GM21526 (cell line): ENCODE measurements at regions not wholly inside any gene's neighbourhood (a gene's known extent, or its start where the extent isn't known, plus 50 kb on each side); places are given as distances from the start of the nearest gene placed in this dataset.

Source experiments
- ATAC-seq: cut with Tn5 transposase; IDR thresholded peaks from one replicate; pipeline ENCODE4 v1.9.1; 2021; ENCODE audit warnings: moderate library complexity; ENCODE audit not compliant: unreplicated experiment, low FRiP score

DNA sequence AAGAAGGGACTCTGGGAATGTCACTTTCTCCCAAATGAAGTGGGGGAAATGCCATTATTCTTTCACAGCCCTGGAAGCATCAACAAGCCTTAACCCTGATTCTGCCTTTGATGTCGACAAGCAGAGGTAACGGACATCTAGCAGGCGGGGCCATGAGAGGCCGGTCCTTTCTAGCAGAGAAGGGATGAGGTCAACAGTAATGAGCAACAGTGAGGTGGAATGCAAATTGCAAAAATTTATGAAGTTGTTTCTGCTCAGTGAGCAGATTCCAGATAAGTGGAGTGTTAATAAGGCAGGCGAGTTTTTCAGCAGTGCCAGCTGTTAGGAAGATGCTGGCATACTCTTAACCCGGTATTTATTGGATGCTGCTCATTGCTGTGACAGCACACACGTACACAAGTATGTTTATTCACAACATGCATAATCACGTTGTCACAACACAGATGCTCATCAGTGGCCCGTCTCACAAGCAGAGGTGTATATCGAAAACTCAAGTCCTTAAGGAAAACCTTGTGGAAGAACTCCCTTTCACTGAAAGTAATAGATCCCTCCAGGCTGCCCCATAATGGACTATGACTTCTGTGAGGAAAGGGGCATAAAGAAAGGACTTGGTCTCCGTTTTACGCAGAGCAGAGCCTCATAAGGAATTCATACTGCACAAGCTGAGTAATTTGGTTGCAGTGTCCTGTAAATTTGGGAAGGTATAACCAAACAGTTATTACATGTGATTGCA, 329.0 kb downstream of the IGSF11 start:
- ATAC-seq = no peak

DNA sequence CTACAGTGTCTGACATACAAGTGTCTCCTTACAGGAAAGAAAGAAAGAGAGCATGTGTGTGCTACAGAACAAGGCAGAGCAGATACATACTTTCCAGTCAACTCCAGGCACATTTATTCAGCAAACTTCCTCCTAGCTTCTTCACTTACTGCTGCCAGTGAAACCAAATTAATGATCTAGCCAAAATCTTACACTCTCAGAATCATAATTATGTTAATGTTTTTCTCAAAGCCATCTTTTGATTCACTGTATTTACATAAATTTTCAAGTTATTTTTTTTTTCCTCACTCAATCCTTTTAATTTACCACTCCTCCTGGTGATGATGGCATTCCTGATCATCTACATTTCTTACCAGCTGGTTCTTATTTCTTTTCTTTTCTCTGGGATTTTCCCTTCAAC, 326.7 kb downstream of the IGSF11 start:
- no peak for ATAC-seq

DNA sequence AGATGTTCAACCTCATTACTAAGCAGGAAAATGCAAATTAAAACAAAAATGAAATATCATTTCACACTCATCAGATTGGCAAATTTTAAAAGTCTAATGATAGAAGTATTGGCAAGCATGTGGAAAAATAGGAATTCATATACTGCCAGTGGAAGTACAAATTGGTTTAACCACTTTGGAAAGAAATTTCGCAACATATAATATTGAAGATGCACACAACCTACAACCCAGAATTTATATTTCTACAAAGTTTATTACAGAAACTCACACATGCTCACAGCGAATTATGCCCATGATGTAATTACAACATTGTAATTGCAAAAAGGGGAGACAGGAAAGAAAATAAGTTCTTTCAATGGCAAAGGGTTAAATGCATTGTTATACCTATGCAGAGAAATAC, 324.1 kb downstream of the IGSF11 start:
- no peak for ATAC-seq

DNA sequence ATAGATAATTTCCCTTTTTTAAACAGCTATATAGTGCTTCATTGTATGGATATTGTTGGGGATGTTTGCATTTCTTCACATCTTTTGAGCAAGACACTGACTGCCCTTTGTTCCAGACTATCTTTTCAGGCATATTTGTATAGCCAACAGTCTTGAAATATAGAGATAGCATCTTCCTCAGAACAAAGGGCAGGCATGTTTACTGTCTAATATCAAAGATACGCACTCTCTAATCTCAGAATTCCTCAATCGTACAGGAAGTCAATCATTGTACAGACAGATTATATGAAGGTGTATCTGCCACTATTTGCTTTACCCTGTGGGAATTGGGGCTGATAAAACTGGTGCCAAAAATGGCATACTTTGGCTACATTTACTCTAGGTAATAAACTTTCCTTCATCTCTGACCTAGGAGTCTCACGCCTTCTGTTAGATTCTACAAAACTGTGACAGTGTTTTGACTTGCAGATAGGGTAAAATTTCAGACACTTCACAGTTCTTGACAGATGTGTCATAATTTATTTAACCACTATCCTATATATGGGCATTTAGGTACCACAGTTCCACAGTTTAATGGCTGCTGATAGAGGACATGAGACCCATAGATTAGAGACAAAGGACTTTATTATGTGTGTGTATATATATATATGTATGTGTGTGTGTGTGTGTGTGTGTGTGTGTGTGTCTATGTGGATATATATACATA, 321.0 kb downstream of the IGSF11 start:
- ATAC-seq = no peak

DNA sequence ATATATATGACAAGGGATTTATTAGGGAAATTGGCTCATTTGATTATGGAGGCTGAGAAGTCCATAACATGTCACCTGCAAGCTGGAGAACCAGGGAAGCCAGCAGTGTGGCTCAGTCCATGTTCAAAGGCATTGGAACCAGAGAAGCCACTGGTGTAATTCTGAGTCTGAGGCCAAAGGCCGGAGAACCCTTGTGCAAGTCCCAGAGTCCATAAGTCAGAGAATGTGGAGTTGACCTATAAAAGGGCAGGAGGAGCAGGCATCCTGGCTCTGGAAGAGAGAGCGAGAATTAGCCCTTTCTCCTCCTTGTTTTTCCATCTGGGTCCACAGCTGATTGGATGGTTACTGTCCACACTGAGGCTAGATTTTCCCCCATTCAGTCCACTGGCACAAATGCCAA, 319.8 kb downstream of the IGSF11 start:
- no peak for ATAC-seq

DNA sequence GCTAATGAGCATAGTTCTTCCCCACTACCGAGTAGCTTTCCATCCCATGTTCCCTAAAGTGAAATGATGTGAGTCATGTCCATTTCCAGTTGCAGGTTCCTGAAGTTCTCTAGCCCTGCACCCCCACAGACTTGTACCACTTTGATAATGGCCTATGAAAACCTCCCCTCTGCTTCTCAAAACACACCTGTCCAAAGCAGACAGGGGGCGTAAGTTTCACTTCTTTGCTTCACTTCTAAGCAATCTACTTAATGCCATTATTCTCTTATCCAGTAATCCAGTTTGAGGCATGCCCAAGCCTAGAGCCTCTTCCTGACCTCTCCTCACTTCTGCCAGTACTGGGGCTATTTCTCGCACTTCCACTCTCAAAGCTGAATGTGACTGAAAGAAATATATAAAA, 305.1 kb downstream of the IGSF11 start:
- ATAC-seq = no peak

DNA sequence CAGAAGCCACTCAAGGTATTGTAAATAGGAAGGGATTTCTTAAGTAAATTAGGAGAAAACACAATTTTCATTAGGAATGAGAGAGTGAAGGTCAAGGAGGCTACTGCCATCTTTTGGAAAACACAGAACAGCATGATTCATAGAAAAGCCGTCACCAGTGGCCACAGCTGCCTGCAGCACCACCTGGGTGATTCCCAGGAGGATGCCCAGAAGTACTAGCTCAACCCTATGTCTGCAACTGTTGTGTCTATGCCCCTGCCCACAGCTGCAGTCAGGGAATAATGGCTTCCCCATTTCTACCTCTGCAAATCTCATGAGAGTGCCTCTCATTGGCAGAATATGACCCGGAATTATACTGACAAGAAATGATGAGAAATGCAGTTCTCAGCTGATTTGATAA, 300.0 kb downstream of the IGSF11 start:
- ATAC-seq = no peak

DNA sequence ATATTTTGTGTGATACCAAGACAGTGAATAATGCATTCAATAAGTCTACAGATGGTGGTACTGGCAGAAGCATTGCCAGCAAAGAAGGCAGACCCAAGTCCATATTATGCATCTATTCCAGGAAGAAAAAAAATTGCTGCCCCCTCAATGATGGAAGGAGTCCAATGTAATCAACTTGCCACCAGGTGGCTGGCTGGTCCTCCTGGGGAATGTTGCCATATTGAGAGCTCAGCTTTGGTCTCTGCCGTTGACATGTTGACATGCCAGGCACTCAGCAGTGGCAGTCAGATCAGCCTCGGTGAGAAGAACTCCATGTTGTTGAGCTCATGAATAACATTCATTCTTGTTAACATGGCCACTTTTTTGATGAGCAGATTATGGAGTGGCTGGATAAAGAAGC, 298.5 kb downstream of the IGSF11 start:
- ATAC-seq = no peak

DNA sequence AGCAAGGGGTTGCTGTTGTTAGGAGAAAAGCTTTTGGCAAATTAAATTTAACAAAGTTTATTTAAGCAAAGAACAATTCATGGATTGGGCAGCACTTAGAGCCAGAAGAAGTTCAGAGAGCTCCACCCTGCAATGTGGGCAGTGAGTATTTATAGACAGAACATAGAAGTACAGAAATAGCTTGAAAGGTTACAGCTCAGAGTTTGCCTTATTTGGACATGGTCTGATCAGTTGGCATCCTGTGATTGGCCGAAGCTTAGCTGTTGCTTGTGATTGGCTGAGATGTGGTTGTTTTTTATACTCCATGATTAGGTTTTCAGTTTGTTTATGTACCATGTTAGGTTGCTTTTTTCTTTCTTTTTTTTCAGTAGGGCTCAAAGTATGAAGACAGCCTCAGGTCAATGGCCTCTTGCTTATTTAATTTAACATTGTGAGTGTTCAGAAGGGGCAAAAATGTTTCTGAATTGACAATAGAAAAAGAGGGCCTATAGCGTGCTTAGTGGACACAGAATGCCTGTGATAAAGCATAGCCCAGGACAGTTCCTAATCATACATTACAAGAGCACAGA, 293.8 kb downstream of the IGSF11 start:
- ATAC-seq = no peak

DNA sequence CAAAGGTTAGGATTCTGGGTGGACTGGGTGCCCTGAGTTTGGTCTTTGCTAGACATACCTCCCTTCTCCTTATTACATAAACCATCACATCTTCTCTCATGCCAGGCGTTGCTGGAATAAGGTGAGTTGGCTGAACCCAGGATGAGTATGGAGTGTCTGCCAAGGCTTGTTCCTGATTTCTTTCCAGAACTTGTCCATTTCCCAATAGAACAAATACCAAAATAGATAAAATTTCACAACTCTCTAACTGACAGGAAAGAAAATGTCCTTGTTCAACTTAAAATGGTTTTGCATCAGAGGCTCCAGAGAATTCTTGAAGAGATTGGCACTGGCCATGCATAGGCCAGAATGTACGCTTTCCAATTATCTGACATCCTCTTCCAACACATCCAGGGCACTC, 291.9 kb downstream of the IGSF11 start:
- ATAC-seq = no peak

DNA sequence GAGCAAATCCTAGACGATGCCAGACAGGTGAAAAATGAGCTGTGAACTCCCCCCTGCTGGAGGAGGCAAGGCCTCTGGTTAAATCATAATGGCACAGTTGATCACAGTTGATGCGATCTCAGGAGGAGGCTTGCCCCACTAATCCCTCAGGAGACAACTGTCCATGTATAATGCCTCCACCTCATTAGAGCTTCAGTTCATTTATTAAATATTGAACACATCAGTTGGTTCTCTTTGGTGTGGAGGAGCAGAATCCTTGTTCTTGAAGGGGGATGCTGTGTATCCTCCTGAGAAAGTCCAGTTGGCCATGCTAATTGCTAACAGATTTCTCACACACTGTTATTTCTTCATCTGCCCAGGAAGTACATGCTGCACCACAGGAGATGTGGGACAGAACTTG, 290.5 kb downstream of the IGSF11 start:
- ATAC-seq = no peak

DNA sequence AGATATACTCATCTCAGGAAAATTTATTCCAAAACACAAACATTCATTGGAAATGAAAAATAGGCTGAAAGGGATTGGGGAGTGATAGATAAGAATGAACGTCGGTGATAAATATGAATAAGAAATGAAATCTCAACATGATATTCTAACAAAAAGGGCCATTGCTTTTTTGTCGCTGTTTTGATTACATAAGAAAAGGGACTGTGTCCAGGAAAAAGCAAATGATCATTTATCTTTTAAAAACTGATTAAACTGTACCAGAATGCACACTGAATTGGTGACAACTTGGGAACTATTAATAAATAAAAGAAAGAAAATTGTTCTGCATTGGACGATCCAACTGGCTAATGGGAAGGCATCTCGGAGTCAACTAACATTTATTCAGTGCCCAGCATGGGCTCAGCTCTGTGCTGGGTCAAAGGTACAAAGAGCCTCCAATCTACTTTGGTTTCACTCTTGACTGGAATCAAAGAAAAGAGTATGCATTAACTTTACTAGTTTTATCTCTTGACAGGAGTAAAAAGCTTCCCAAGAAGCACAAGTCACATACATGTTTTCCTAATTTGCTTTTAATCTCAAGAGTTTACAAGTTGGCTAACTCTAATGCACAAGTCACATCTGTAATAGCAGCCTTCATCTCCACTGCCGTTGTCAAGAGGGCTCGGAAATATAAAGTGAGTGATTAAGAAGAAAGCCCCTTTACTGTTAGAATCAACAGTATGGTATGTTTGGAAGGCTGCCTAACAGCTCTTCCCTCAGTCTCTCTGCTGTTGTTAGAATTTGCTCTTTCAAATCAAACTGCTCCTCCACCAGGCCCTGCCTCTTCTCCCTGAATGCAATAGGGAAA, 280.0 kb downstream of the IGSF11 start:
- ATAC-seq = no peak

DNA sequence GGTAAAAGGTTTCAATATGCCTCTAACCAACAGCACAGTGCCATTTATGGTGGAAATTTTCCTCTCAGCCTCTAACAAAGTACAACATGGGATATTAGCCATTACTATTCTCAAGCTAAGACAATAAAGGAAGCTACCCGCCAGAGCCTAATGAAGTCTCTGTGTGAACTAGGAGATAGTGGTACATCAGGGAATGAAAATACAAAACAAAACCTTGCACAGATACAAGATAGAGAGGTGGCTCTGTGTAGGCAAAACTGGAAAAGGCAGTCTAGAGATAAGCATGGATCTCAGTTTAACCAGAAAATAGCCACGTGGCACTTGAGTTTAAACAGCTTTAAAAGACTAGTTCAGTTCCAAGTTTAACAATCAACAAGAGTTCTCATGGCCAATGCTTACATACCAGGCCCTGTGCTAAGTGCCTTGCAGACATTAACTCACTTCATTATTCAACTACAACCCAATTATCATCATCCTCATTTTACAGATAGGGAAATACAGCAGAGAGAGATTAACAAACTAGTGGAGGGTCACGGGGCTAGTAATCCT, 279.3 kb downstream of the IGSF11 start:
- ATAC-seq = no peak

DNA sequence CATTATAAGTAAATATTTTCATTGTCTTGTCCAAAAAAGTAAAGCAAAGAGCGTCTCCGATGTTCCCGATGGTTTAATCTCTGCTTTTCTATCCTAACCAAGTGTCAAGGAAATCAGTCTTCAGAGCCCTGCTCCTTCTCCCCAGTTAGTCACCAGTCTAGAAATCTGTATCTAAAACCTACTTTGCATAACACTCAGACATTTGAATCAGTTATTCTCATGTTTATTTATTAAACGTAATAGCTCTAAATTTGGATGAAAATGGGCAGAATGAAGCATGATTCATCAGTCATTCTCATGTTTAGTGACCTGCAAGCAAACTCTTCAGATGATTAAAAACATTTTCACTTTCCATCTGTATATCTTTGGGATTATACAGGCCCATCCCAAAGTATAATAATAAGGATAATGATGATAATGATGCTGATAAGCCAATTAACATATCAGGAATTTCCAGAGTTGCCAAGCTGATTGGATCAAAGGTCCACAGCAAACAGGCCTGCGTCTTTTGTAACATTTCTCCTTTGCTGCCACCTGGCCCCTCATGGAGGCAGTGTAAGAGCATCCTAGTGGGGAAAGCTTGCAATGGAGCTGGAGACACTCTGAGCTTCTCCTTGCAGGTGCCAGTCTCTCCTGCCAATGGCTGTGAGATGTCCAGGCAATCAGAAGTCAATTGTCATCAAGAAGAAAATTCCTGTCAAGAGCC, 273.9 kb downstream of the IGSF11 start:
- ATAC-seq = no peak

DNA sequence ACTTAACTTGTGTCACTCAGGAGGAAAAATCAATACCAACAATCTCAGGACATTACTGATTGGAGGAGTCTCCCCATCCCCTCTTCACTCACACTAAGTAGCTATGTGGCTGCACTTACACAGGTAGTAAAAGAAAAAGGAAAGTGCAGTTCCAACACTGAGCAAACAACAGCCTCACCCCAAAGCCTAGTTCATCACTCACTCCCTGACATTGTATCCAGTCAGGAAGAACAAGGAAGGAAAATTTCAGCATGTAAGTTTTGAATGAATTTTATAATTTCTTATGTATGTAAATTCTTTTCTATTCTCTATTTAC, 273.4 kb downstream of the IGSF11 start:
- ATAC-seq = no peak

DNA sequence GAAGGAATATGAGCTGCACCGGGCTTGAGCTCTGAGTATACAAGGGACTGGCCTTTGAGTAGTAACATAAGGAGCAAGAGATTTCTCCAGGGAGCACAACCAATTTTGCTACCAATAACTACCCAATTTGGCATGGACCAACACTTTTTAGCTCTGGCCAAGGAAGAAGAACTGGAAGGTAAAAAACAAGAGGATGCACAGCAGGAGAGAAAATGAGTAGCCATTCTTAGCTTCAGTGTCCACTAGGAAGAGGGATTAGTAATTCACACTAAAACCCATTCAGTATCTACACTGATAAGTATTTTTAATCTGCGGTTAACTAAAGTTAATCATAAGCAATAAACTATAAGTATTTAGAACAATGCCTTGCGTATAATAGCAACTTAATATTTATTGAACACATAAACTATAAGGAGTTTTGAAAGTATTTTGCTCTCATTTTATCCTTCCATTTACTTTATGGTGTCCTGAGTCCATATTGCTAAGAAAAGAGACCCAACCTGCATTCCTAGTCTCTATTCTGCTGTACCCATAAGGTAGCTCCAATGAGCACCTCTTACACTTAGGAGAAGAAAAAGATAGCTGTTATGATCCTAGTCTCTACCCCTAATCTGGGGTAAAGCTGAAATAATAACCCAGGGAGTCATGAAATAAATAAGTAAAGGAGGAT, 268.9 kb downstream of the IGSF11 start:
- ATAC-seq = no peak

DNA sequence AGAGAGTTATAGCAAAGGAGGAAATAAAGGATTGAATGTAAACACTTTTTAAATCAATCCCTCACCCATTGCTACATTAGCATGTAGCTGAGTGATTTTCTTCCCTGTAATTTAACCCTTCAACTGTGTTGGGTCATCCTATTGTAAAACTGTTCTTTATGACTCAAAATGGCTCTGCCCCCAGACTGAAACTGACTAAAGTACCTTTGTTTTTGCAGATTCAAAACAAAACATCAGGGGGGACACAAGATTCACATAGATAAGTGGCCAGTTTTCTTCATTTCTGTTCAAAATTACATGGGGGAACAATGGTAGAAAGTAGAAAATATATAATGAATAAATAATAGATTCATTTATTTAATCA, 268.4 kb downstream of the IGSF11 start:
- ATAC-seq = no peak

DNA sequence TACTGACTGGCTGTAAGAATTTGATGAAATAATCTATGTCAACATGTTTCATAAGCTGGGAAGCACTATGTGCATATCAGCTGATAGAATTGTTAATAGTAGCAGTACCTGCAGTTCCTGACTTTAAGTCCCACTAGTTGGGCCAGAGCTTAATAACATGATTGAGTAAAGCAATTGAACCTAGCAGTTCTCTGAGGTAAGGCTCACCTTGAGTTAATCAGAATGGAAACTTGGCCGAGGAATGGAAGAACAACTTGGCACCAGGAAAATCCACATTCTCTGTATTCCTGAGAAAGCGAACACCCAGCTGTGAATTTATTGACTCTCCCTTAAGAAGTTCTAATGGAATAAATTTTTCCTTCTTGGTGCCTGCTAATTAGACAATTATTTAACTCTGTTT, 262.6 kb downstream of the IGSF11 start:
- no peak for ATAC-seq

DNA sequence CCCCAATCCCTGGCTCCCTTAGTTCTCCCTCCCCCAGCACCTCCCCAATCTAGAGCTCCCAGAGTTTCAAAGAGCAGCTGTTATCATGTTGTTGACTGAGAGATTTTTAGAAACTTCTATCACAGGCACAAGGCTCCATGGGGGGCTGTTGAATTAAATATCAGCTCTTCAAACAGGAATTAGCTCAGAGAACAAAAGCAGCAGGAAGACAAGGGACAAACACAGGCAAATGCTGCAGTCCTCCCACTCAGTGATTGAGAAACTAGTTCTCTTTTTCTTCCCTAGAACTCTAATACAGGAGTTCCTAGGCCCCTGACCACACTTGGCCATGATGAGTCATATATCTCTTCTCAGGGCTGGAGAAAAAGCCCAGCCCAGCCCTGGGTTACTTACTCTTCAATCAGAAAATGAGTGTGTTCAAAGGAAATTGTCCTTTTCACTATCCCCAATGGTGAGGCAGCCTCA, 262.1 kb downstream of the IGSF11 start:
- ATAC-seq = peak; percentile 97

DNA sequence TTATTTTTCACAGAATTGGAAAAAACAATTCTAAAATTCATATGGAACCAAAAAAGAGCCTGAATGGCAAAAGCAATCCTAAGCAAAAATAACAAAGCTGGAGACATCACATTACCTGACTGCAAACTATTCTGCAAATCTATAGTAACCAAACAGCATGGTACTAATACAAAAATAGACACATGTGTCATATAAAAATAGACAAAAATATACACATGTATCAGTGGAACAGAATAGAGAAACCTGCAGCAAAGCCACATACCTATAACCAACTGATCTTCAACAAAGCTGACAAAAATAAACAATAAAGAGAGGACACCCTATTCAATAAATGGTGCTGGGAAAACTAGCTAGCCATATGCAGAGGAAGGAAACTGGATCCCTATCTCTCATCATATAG, 259.6 kb downstream of the IGSF11 start:
- ATAC-seq = no peak
